ENCODE measurements at regions not wholly inside any gene's neighbourhood (a gene's known extent, or its start where the extent isn't known, plus 50 kb on each side); places are given as distances from the start of the nearest gene placed in this dataset.

- DNase-seq (ENCODE audit: low read depth, low spot score) = no peak
Observed at GRCh38 chr12:127654383-127654985, 612.5 kb upstream of the TMEM132C start.

- DNase-seq (ENCODE audit: low read depth, low spot score) = no peak
Observed at GRCh38 chr12:127655691-127656090, 611.3 kb upstream of the TMEM132C start.

- DNase-seq (ENCODE audit: low read depth, low spot score) = no peak
Observed at GRCh38 chr12:127656266-127656665, 610.7 kb upstream of the TMEM132C start.

- no peak for DNase-seq (ENCODE audit: low read depth, low spot score)
Observed at GRCh38 chr12:127657036-127657435, 609.9 kb upstream of the TMEM132C start.

GRCh38 chr12:127660961-127661360 lies 606.0 kb upstream of the TMEM132C start:
- no peak for DNase-seq (ENCODE audit: low read depth, low spot score)

- DNase-seq (ENCODE audit: low read depth, low spot score) = no peak
Observed at GRCh38 chr12:127663716-127664115, 603.3 kb upstream of the TMEM132C start.

- no peak for DNase-seq (ENCODE audit: low read depth, low spot score)
Observed at GRCh38 chr12:127664901-127665300, 602.1 kb upstream of the TMEM132C start.

GRCh38 chr12:127667131-127667685 lies 599.8 kb upstream of the TMEM132C start:
- no peak for DNase-seq (ENCODE audit: low read depth, low spot score)

- DNase-seq (ENCODE audit: low read depth, low spot score) = no peak
Observed at GRCh38 chr12:127670294-127670693, 596.7 kb upstream of the TMEM132C start.

- no peak for DNase-seq (ENCODE audit: low read depth, low spot score)
Observed at GRCh38 chr12:127670796-127671195, 596.2 kb upstream of the TMEM132C start.

- no peak for DNase-seq (ENCODE audit: low read depth, low spot score)
Observed at GRCh38 chr12:127675936-127676335, 591.0 kb upstream of the TMEM132C start.

- peak; percentile 90 for DNase-seq (ENCODE audit: low read depth, low spot score)
Observed at GRCh38 chr12:127677537-127678131, 589.3 kb upstream of the TMEM132C start.

GRCh38 chr12:127678945-127679344 lies 588.0 kb upstream of the TMEM132C start:
- DNase-seq (ENCODE audit: low read depth, low spot score) = no peak

- no peak for DNase-seq (ENCODE audit: low read depth, low spot score)
Observed at GRCh38 chr12:127680516-127680915, 586.5 kb upstream of the TMEM132C start.

GRCh38 chr12:127681151-127681754 lies 585.7 kb upstream of the TMEM132C start:
- no peak for DNase-seq (ENCODE audit: low read depth, low spot score)

GRCh38 chr12:127685491-127685890 lies 581.5 kb upstream of the TMEM132C start:
- DNase-seq (ENCODE audit: low read depth, low spot score) = no peak

GRCh38 chr12:127685931-127686330 lies 581.0 kb upstream of the TMEM132C start:
- DNase-seq (ENCODE audit: low read depth, low spot score) = no peak

- DNase-seq (ENCODE audit: low read depth, low spot score) = no peak
Observed at GRCh38 chr12:127687181-127687580, 579.8 kb upstream of the TMEM132C start.

GRCh38 chr12:127688906-127689428 lies 578.0 kb upstream of the TMEM132C start:
- DNase-seq (ENCODE audit: low read depth, low spot score) = no peak

GRCh38 chr12:127690161-127690560 lies 576.8 kb upstream of the TMEM132C start:
- no peak for DNase-seq (ENCODE audit: low read depth, low spot score)

GRCh38 chr12:127696963-127697362 lies 570.0 kb upstream of the TMEM132C start:
- no peak for DNase-seq (ENCODE audit: low read depth, low spot score)

- DNase-seq (ENCODE audit: low read depth, low spot score) = no peak
Observed at GRCh38 chr12:127703026-127703425, 563.9 kb upstream of the TMEM132C start.

- DNase-seq (ENCODE audit: low read depth, low spot score) = no peak
Observed at GRCh38 chr12:127711108-127711507, 555.9 kb upstream of the TMEM132C start.

All from brain pericyte (primary cell).